Coronary artery (tissue), 2 donors: ENCODE measurements at regions not wholly inside any gene's neighbourhood (a gene's known extent, or its start where the extent isn't known, plus 50 kb on each side); places are given as distances from the start of the nearest gene placed in this dataset.

Experiments used
- DNase-seq: peaks from one replicate; pipeline ENCODE4 v3.0.0-alpha.2; 2017; ENCODE audit warnings: low spot score
- H3K27ac ChIP-seq, 2 donors: fragments of 200-600 bp; sonication (generic); one replicate each; pipeline ENCODE4 v1.5.1; 2016 to 2019
- H3K4me3 ChIP-seq: fragments of 200-600 bp; sonication (generic); 2 replicates; pipeline ENCODE4 v1.5.1; 2016; ENCODE audit warnings: mild to moderate bottlenecking, moderate library complexity
- CTCF ChIP-seq: fragments of 200-600 bp; sonication (generic); IDR thresholded peaks from one replicate; pipeline ENCODE4 v1.5.1; 2019; ENCODE audit warnings: antibody characterized with exemption

GRCh38 chr17:74149597-74150427 lies 53.7 kb upstream of the RPL38 start:
- no peak overlapping the region for H3K27ac ChIP-seq
- DNase-seq, result no peak
- no peak overlapping the region for H3K4me3 ChIP-seq
- no peak for TF ChIP-seq CTCF

- H3K27ac ChIP-seq, result no peak overlapping the region
- no peak for TF ChIP-seq CTCF
- no peak overlapping the region for H3K4me3 ChIP-seq
- no peak for DNase-seq
Measured at GRCh38 chr17:74150428-74151025, 53.0 kb upstream of the RPL38 start.

DNA sequence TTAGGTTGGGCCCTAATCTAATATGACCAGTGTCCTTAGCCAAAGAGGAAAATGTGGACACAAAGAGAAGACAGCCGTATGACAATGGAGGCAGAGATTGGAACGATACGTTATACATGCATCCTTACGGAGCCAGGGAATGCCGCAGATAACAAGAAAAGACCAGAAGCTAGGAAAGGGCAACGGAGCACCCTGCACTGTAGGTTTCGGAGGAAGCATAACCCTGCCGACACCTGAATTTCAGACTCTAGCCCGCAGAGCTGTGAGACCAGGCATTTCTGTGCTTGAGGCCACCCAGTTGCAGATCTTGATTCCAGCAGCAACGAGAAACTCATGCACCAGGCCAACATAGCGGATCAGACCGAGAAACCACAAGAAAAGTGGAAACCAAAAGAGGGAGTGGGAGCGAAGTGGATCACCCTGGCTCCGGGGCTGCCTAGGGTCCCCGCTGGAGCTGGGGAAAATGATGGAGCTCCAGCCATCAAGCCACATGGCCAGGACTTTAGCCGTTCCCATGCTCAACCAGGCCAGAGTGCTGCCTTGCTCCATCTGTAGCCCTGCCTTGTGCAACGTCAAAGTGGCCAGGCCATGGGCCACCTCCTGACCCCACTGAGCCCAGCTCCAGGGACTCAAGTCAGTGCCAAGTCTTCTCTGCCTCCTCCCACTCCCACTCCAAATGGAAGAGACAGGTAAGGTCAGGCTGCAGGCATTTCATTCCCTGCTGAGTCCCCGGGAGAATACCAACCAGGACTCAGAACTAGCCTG lies 51.7 kb upstream of the RPL38 start:
- Histone ChIP-seq H3K4me3 (no peak overlapping the region), H3K27ac (no peak overlapping the region)
- TF ChIP-seq CTCF, result no peak
- no peak for DNase-seq

DNA sequence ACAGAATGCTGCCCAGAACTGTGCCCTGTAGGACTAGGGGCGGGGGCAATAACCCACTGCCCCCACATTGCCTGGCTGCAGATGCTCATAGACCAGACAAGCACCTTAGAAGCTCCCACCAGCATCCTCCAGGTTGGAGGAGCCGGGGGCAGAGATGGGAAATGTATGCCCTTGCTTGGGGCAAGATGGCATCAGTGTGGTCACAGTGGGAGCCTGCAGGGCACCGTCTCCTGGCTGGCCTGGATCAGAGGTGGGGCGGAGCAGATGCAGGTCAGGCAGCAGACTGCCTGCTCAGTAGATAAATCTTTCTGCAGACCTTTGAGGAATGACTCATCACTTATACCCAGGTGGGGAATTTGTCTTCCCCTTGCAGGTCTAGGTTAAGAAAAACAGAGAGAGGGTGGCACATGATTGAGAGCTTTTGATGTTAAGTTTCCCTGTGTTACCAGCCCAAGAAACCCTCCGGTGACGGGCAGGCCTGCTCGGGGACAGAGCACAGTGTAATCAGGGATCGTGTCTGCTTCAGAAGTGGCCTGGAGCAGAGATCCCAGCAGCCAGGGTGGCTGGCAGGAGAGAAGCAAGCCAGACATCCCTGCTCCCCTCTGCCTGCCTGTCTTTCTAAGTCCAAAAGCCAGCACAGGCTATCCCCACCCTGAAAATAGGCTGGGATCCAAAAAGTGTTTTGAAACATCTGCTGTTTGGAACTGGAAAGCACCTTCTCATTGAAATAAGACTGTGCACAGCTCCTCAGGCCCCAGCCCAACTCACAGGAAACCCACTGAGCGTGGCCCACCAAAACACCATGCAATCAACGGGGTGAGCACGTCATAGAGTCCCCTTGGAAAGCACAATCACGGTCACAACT lies 50.7 kb upstream of the RPL38 start:
- DNase-seq, result peak; percentile 24
- Histone ChIP-seq H3K4me3 (no peak overlapping the region), H3K27ac (no peak overlapping the region)
- no peak for TF ChIP-seq CTCF

DNA sequence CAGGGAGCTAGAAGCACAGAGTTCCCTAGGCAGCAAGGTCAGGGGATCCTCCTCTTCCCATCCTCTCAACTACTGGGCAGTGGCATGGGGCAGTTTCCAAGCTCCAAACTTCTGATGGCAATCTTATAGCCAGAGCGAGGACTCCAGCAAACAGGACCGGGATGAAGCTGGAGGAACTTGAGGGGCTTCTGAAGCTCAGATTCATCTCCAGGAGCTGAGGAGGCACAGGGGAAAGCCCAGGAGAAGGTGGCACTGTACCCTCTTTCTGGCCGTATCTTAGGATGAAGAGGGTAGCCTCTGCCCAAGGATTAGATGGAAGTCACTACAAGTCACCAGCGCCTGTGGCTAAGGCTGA lies 50.0 kb upstream of the RPL38 start:
- no peak for DNase-seq
- Histone ChIP-seq H3K4me3 (no peak overlapping the region), H3K27ac (no peak overlapping the region)
- TF ChIP-seq CTCF, result no peak
